22Rv1 (cell line): ENCODE measurements at regions not wholly inside any gene's neighbourhood (a gene's known extent, or its start where the extent isn't known, plus 50 kb on each side); places are given as distances from the start of the nearest gene placed in this dataset.

Experiments
- H3K27ac ChIP-seq: fragments of 450-650 bp; 2 replicates; pipeline ENCODE4 v1.5.1; 2017
- CTCF ChIP-seq: fragments of 450-650 bp; IDR thresholded peaks from 2 replicates; pipeline ENCODE4 v1.5.1; 2017; ENCODE audit warnings: mild to moderate bottlenecking
- ZFX ChIP-seq: fragments of 450-650 bp; IDR thresholded peaks from 2 replicates; pipeline ENCODE4 v1.6.1; 2017; ENCODE audit warnings: antibody characterized with exemption, borderline replicate concordance

- TF ChIP-seq ZFX (no peak), CTCF (no peak)
Measured at GRCh38 chr10:131850383-131850870, 50.4 kb upstream of the PPP2R2D start.

More at GRCh38 chr10:131850383-131850870, 50.4 kb upstream of the PPP2R2D start:
- no peak overlapping the region for H3K27ac ChIP-seq
